Stimulated activated naive B cell treated with anti-CD40 and anti-IgM and Interleukin-4, amounts not matched to agents 10 μg/mL and 1 μg/mL and 100 μg/mL, for 72 hours (primary cell): ENCODE measurements at regions not wholly inside any gene's neighbourhood (a gene's known extent, or its start where the extent isn't known, plus 50 kb on each side); places are given as distances from the start of the nearest gene placed in this dataset.
"Not testable (repeated sequence)": the region's sequence is repeated elsewhere in the genome, so short reads cannot be mapped to it uniquely, and the experiment has no call there.

Source experiments
- ATAC-seq, 2 donors: fragments of 150-1000 bp; cut with Tn5 transposase; replicated peaks; 2 replicates each; pipeline ENCODE4 v1.10.0; 2021; ENCODE audit warnings: moderate library complexity in 1 of 2
- DNase-seq: peaks from one replicate; pipeline ENCODE4 v3.0.0; 2021
- H3K27ac Mint-ChIP-seq: one replicate; pipeline ENCODE4 v1.8.0; 2022; ENCODE audit warnings: mild to moderate bottlenecking, mixed read lengths
- H3K27me3 Mint-ChIP-seq, 2 donors: one replicate each; pipeline ENCODE4 v1.8.0; 2022; ENCODE audit warnings: mixed read lengths in 2 of 2
- H3K36me3 Mint-ChIP-seq, 2 donors: one replicate each; pipeline ENCODE4 v1.8.0; 2022; ENCODE audit warnings: mixed read lengths in 2 of 2, mild to moderate bottlenecking in 1 of 2
- H3K4me1 Mint-ChIP-seq, 2 donors: one replicate each; pipeline ENCODE4 v1.8.0; 2022; ENCODE audit warnings: mixed read lengths in 2 of 2, mild to moderate bottlenecking in 1 of 2
- H3K4me3 Mint-ChIP-seq, 2 donors: one replicate each; pipeline ENCODE4 v1.8.0; 2022; ENCODE audit warnings: mild to moderate bottlenecking in 2 of 2, mixed read lengths in 2 of 2, moderate library complexity in 1 of 2
- H3K9me3 Mint-ChIP-seq, 2 donors: one replicate each; pipeline ENCODE4 v1.8.0; 2022; ENCODE audit warnings: mixed read lengths in 2 of 2, mild to moderate bottlenecking in 1 of 2

GRCh38 chr6:14598017-14598864, 480.7 kb downstream of the CD83 start:
- peaks cover 3 to 6% of the 10 kb centered on the region in 2 donors for H3K9me3 Mint-ChIP-seq
- H3K4me3 Mint-ChIP-seq, result no peak overlapping the region
- ATAC-seq, result no peak
- peaks cover 27 to 42% of the 10 kb centered on the region in 2 donors for H3K4me1 Mint-ChIP-seq
- no peaks in the 10 kb centered on the region for H3K27me3 Mint-ChIP-seq
- H3K27ac Mint-ChIP-seq, result no peak overlapping the region
- peaks cover 2 to 6% of the 10 kb centered on the region in 2 donors for H3K36me3 Mint-ChIP-seq
- no peak for DNase-seq

- H3K27me3 Mint-ChIP-seq, H3K27ac Mint-ChIP-seq, H3K4me3 Mint-ChIP-seq, H3K9me3 Mint-ChIP-seq, DNase-seq, H3K36me3 Mint-ChIP-seq, ATAC-seq: not testable (repeated sequence)
- peaks cover 27 to 42% of the 10 kb centered on the region in 2 donors for H3K4me1 Mint-ChIP-seq
These were observed 482.7 kb downstream of the CD83 start for GRCh38 chr6:14600306-14600705.

GRCh38 chr6:14601490-14601889, 483.9 kb downstream of the CD83 start:
- Mint-ChIP-seq H3K4me1 (peaks cover 25 to 39% of the 10 kb centered on the region in 2 donors), H3K4me3 (no peak overlapping the region), H3K27ac (no peak overlapping the region), H3K27me3 (no peaks in the 10 kb centered on the region), H3K36me3 (peaks cover 2 to 4% of the 10 kb centered on the region in 2 donors), H3K9me3 (peaks cover 3 to 6% of the 10 kb centered on the region in 2 donors)
- no peak for DNase-seq
- ATAC-seq, result no peak

GRCh38 chr6:14606353-14606752, 488.8 kb downstream of the CD83 start:
- H3K4me1 Mint-ChIP-seq, result peaks cover 12 to 19% of the 10 kb centered on the region in 2 donors
- no peak overlapping the region for H3K4me3 Mint-ChIP-seq
- no peak for ATAC-seq
- H3K36me3 Mint-ChIP-seq, result peaks cover 2 to 7% of the 10 kb centered on the region in 2 donors
- H3K9me3 Mint-ChIP-seq, result peaks cover 3 to 7% of the 10 kb centered on the region in 2 donors
- no peaks in the 10 kb centered on the region for H3K27me3 Mint-ChIP-seq
- DNase-seq, result no peak
- H3K27ac Mint-ChIP-seq, result no peak overlapping the region

GRCh38 chr6:14610141-14610540, 492.6 kb downstream of the CD83 start:
- DNase-seq (no peak), ATAC-seq (no peak)
- Mint-ChIP-seq H3K27ac (no peak overlapping the region), H3K27me3 (no peaks in the 10 kb centered on the region), H3K36me3 (peaks cover 2 to 4% of the 10 kb centered on the region in 2 donors), H3K9me3 (peaks cover 1 to 8% of the 10 kb centered on the region in 2 donors), H3K4me3 (peak overlapping the region in 1 of 2 donors; percentile 5), H3K4me1 (peaks cover 13 to 30% of the 10 kb centered on the region in 2 donors)

GRCh38 chr6:14612016-14612980, 494.7 kb downstream of the CD83 start:
- Mint-ChIP-seq H3K36me3 (peaks cover 8 to 10% of the 10 kb centered on the region in 2 donors), H3K9me3 (peaks cover 5 to 12% of the 10 kb centered on the region in 2 donors), H3K4me3 (no peak overlapping the region), H3K27ac (no peak overlapping the region), H3K4me1 (peaks cover 15 to 38% of the 10 kb centered on the region in 2 donors), H3K27me3 (no peaks in the 10 kb centered on the region)
- ATAC-seq, result no peak
- DNase-seq, result no peak

GRCh38 chr6:14614631-14615030, 497.1 kb downstream of the CD83 start:
- Mint-ChIP-seq H3K4me1 (peaks cover 19 to 28% of the 10 kb centered on the region in 2 donors), H3K27me3 (no peaks in the 10 kb centered on the region), H3K27ac (no peak overlapping the region), H3K9me3 (peaks cover 5 to 8% of the 10 kb centered on the region in 2 donors), H3K36me3 (peaks cover 6 to 8% of the 10 kb centered on the region in 2 donors), H3K4me3 (no peak overlapping the region)
- DNase-seq, result no peak
- ATAC-seq, result no peak

- DNase-seq, result no peak
- ATAC-seq, result no peak
- H3K27ac Mint-ChIP-seq, result no peak overlapping the region
These were observed 499.1 kb downstream of the CD83 start for GRCh38 chr6:14616656-14617055.

GRCh38 chr6:14618759-14619418, 501.3 kb downstream of the CD83 start:
- Mint-ChIP-seq H3K4me1 (peaks cover 25 to 40% of the 10 kb centered on the region in 2 donors), H3K27me3 (no peaks in the 10 kb centered on the region), H3K36me3 (peaks cover 6 to 7% of the 10 kb centered on the region in 2 donors), H3K4me3 (no peak overlapping the region), H3K27ac (no peak overlapping the region), H3K9me3 (peaks cover 4% of the 10 kb centered on the region in 2 donors)
- DNase-seq (no peak), ATAC-seq (no peak)

More at GRCh38 chr6:14616656-14617055, 499.1 kb downstream of the CD83 start:
- Mint-ChIP-seq H3K4me1 (peaks cover 20 to 32% of the 10 kb centered on the region in 2 donors), H3K36me3 (peaks cover 6 to 8% of the 10 kb centered on the region in 2 donors), H3K27me3 (no peaks in the 10 kb centered on the region), H3K9me3 (peaks cover 4% of the 10 kb centered on the region in 2 donors), H3K4me3 (no peak overlapping the region)

GRCh38 chr6:14619419-14619781, 501.8 kb downstream of the CD83 start:
- DNase-seq (no peak), ATAC-seq (no peak)
- Mint-ChIP-seq H3K9me3 (peaks cover 4% of the 10 kb centered on the region in 2 donors), H3K4me1 (peaks cover 26 to 40% of the 10 kb centered on the region in 2 donors), H3K27me3 (no peaks in the 10 kb centered on the region), H3K36me3 (peaks cover 6 to 7% of the 10 kb centered on the region in 2 donors), H3K4me3 (no peak overlapping the region), H3K27ac (no peak overlapping the region)

GRCh38 chr6:14620522-14620921, 502.9 kb downstream of the CD83 start:
- Mint-ChIP-seq H3K4me1 (peaks cover 31 to 38% of the 10 kb centered on the region in 2 donors), H3K27ac (no peak overlapping the region), H3K27me3 (no peaks in the 10 kb centered on the region), H3K4me3 (no peak overlapping the region), H3K36me3 (peaks cover 7% of the 10 kb centered on the region in 2 donors), H3K9me3 (peaks cover under 1 to 4% of the 10 kb centered on the region in 2 donors)
- DNase-seq (no peak), ATAC-seq (no peak)

GRCh38 chr6:14621518-14621917, 503.9 kb downstream of the CD83 start:
- Mint-ChIP-seq H3K27me3 (no peaks in the 10 kb centered on the region), H3K27ac (peak overlapping the region; percentile 79), H3K36me3 (peaks cover 4 to 7% of the 10 kb centered on the region in 2 donors), H3K4me3 (peak overlapping the region; percentile 36 to 46), H3K9me3 (peaks cover 0 to 4% of the 10 kb centered on the region in 2 donors), H3K4me1 (peaks cover 33 to 45% of the 10 kb centered on the region in 2 donors)
- no peak for ATAC-seq
- no peak for DNase-seq

GRCh38 chr6:14622085-14622484, 504.5 kb downstream of the CD83 start:
- ATAC-seq (no peak), DNase-seq (no peak)
- Mint-ChIP-seq H3K4me1 (peaks cover 32 to 40% of the 10 kb centered on the region in 2 donors), H3K9me3 (no peaks in the 10 kb centered on the region), H3K27ac (no peak overlapping the region), H3K27me3 (no peaks in the 10 kb centered on the region), H3K4me3 (no peak overlapping the region), H3K36me3 (peaks cover 3 to 7% of the 10 kb centered on the region in 2 donors)
